ENCODE measurements at regions not wholly inside any gene's neighbourhood (a gene's known extent, or its start where the extent isn't known, plus 50 kb on each side); places are given as distances from the start of the nearest gene placed in this dataset.
"Not testable (repeated sequence)": the region's sequence is repeated elsewhere in the genome, so short reads cannot be mapped to it uniquely, and the experiment has no call there.

DNA sequence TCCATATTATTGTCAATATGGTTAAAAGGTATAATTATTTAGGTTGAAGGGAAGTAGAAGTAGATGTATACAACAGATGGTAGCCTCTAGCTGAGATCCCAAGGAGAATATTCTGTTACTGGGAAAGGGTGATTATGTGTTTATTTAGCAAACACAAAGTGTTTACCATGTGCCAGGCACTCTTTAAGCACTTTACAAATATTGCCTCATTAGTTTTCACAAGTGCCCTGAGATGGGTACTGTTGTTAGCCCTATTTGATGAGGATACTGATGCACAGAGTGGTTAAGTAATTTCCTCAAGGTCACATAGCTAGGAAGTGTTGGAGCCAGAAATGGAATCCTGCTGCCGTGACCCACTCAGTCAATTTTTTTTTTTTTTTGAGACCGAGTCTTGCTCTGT lies 60.3 kb upstream of the NIPA1 start:
- TF ChIP-seq CTCF (IDR thresholded peaks at IDR 0.05; ENCODE audit: borderline replicate concordance, extremely low read depth, low read length, poor library complexity, severe bottlenecking); EZH2 (IDR thresholded peaks at IDR 0.05; ENCODE audit: borderline replicate concordance, low read depth, low read length, severe bottlenecking): not testable (repeated sequence)

Data from DND-41 (cell line).